Adrenal gland (tissue), 5 donors: ENCODE measurements at regions not wholly inside any gene's neighbourhood (a gene's known extent, or its start where the extent isn't known, plus 50 kb on each side); places are given as distances from the start of the nearest gene placed in this dataset.

Experiments used
- POLR2A ChIP-seq, 2 donors: fragments of 450-650 bp; IDR thresholded peaks; one replicate each; pipeline ENCODE4 v1.6.1; 2017; ENCODE audit warnings: antibody characterized with exemption in 2 of 2, mild to moderate bottlenecking in 2 of 2, moderate library complexity in 1 of 2
- TF ChIP-seq, protein P1 (sequence below), 6 experiments: fragments of 450-650 bp in 4 of 6; fragments of 200-600 bp in 2 of 6; sonication (generic) in 1 of 6; IDR thresholded peaks; 1 replicate in 5 of 6; 2 replicates in 1 of 6; pipeline versions ENCODE4 v1.5.1 to v1.8.0; 2016 to 2021; ENCODE audit warnings: antibody characterized with exemption in 6 of 6, mild to moderate bottlenecking in 2 of 6, moderate library complexity in 1 of 6
- donor health status: DM: no; HTN: no; CAD: no.

DNA sequence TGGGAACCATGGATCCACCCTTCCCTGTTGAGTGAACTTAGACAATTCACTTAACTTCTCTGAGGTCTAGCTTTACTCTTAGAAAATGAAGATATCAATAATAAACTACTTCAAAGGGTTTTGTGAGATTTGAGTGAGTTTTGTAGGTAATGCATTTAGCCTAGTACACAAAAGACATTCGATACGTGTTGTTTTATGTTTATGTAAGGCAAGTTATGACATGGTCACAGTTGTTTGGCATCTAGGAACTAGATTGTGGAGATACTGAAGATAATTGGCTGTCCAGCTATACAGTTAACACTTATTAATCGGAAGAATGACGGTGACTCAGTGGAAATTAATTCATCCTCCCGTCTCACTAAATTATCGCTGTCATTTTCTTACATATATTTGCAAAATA lies 1781.1 kb upstream of the TENM3 start:
- TF ChIP-seq, protein P1, sequence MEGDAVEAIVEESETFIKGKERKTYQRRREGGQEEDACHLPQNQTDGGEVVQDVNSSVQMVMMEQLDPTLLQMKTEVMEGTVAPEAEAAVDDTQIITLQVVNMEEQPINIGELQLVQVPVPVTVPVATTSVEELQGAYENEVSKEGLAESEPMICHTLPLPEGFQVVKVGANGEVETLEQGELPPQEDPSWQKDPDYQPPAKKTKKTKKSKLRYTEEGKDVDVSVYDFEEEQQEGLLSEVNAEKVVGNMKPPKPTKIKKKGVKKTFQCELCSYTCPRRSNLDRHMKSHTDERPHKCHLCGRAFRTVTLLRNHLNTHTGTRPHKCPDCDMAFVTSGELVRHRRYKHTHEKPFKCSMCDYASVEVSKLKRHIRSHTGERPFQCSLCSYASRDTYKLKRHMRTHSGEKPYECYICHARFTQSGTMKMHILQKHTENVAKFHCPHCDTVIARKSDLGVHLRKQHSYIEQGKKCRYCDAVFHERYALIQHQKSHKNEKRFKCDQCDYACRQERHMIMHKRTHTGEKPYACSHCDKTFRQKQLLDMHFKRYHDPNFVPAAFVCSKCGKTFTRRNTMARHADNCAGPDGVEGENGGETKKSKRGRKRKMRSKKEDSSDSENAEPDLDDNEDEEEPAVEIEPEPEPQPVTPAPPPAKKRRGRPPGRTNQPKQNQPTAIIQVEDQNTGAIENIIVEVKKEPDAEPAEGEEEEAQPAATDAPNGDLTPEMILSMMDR (IDR thresholded peaks at IDR 0.05): no peak
- TF ChIP-seq POLR2A (IDR thresholded peaks at IDR 0.05): no peak
